ENCODE measurements at regions not wholly inside any gene's neighbourhood (a gene's known extent, or its start where the extent isn't known, plus 50 kb on each side); places are given as distances from the start of the nearest gene placed in this dataset.
A peak's percentile ranks its signal among the peaks of the same experiment; 100 is the strongest.

DNA sequence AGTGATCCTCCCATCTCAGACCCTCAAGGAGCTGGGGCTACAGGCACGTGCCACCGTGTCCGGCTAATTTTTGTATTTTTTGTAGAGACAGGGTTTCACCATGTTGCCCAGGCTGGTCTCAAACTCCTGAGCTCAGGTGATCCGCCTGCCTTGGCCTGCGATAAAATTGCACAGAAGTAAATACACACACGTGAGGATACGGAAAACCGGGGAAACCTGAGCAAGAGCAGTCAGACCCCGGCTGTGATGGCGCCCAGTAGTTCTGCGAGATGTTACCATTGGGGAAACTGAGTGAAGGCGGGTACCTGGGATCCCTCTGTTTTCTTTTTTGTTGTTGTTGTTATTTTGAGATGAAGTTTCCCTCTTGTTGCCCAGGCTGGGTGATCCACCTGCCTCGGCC lies 114.9 kb downstream of the C9orf50 start:
- DNase-seq (ENCODE audit: low read depth in 2 of 2), result no peak

GRCh38 chr9:129505270-129505902 lies 115.5 kb downstream of the C9orf50 start:
- DNase-seq (ENCODE audit: low read depth in 2 of 2), result no peak

DNA sequence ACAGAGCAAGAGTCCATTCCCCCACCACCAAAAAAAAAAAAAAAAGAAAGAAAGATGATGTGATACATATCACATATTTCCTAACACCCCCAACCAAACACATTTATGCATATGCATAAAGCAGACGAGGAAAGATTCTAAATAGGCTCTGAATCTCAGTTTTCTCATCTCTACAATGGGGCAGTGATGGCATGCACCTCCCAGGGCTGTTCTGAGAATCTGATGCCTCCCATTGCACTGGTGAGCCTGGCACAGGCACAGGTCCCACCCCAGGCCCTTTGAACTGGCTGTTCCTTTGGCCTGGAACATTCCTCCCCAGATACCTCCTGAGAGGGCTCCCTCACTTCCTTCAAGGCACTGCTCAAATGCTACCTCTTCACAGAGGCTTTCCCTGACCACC lies 116.5 kb downstream of the C9orf50 start:
- DNase-seq (ENCODE audit: low read depth in 2 of 2), result no peak

DNA sequence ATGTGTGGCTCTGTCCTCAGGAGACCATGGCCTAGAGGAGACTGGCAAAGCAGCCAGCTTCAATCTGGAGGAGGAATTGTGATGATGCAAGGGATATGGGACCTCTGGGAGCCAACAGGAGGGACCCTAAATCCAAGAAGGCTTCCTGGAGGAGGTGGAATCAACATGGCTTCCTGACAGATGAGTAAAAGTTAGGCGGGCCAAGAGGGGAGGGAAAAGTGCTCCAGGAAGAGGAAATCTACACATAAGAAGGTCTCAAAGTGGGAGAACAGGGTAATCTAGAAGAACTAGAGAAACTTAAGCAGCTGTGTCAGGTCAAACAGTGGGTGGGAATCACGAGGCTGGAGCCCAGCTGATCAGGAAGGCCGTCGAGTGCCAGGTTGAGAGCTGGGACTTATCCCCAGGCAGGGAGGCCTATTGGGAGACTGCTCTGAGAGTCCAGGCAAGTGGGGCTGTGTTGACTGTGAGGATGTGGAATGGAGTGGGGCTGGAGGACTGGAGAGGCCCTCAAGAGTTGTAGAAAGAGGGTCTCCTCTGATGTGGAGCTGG lies 119.1 kb downstream of the C9orf50 start:
- no peak for DNase-seq (ENCODE audit: low read depth in 2 of 2)

DNA sequence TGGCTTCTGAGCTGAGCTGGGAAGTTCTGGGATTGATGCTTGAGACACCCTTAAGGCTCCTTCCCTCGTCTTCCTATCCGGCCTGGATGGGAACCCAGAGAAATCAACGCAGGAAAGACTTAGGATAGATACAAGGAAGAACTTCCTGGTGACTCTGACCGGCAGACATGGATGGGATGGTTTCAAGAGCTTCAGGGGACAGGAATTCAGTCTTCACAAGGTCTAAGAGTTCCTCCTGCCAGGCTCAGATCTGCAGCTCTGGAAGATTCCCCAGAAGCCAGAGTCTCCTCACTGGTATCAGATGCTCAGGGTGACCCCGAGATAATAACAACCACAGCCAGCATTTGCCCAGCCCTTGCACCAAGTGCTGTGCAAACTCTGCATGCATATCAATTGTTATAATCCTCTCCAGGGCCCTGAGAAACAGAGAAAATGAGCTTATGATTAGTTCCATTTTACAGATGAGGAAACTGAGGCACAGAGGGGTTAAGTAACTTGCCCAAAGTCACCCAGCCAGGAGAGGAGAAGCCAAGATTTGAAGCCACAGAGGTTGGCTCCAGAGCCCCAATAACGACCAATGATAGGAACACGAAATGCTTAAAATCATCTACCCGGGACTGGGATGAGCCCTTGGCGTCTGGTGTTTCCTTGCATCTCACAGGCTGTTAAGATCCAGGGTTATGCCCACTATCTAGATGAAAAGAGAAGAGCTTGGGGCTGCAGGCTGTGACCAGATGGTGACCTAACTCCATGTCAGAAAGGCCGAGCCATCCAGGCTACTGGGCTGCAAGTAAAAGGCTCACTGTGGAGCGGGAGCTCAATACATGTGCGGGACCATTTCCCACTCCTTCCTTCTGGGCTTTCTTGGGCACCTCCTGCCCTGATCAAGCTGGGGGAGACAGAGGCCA lies 119.8 kb downstream of the C9orf50 start:
- no peak for DNase-seq (ENCODE audit: low read depth in 2 of 2)

GRCh38 chr9:129500161-129500862 lies 120.6 kb downstream of the C9orf50 start:
- no peak for DNase-seq (ENCODE audit: low read depth in 2 of 2)

DNA sequence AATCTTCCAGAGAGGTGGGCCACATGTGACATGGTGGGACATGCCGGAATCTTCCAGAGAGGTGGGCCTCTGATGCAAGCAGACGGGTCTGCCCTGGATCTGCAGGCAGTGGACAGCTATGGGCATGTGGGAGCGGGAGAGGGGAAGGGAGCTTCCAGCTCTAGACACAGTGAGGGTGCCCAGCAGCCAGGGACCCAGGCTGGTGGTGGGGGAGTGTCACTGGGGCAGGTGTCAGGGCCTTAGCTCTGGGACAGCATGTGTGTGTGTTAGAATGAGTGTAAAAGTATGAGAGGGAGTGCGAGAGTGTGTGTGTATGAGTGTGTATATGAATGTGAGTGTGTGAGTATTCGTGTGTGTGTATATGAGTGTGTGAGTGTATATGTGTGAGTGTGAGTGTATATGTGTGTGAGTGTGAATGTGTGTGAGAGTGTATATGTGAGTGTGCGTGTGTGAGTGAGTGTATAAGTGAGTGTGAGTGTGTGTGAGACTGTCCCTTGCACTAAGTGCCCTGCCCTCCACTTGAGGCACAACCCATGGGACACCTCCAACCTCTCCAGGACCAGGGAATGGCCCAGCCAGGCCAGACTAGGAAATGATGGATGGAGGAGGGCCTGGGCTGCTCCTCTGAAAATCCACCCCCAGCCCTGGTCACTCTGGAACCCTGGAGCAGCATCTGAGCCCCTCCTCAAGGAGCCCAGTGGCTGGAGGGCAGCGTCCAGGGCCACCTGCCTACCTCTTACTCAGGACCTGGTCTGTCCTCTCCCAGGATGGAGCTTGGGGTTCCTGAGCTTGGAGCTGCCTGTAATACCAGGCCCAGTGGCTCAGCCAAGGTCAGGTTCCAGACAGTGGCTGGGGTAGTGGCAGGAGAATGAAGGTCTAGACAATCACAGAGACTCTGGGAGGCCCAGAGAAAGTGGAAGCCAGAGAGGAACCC lies 122.2 kb downstream of the C9orf50 start:
- DNase-seq (ENCODE audit: low read depth in 2 of 2), result no peak

DNA sequence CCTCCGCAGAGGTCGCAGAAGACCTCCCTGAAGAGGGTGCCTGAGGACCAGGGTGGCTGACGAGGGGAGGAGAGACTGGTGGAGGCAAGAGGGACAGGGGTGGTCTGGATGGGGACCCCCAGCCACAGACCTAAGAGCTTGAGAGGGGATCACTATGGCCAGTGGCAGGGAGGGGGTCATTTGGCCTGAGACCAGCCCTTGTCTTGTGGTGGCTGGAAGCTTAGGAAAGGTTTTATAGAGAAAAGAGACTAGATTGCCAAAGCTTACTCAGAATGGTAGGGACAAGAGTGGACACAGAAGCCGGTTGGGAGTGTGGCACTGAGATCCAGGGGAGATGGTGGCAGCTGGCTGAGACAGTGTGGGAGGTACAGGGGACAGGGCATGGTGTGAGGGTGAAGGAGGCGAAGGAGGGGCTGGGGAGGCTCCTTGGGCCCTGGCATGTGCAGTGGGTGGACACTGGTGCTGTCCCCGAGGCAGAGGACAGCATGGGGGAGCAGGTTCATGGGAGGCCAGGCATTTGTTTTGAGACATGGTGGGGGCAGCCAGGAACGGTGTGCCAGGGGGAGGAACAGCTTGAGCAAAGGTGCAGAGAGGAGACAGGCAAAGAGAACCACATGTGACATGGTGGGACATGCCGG lies 123.0 kb downstream of the C9orf50 start:
- DNase-seq (ENCODE audit: low read depth in 2 of 2), result no peak

DNA sequence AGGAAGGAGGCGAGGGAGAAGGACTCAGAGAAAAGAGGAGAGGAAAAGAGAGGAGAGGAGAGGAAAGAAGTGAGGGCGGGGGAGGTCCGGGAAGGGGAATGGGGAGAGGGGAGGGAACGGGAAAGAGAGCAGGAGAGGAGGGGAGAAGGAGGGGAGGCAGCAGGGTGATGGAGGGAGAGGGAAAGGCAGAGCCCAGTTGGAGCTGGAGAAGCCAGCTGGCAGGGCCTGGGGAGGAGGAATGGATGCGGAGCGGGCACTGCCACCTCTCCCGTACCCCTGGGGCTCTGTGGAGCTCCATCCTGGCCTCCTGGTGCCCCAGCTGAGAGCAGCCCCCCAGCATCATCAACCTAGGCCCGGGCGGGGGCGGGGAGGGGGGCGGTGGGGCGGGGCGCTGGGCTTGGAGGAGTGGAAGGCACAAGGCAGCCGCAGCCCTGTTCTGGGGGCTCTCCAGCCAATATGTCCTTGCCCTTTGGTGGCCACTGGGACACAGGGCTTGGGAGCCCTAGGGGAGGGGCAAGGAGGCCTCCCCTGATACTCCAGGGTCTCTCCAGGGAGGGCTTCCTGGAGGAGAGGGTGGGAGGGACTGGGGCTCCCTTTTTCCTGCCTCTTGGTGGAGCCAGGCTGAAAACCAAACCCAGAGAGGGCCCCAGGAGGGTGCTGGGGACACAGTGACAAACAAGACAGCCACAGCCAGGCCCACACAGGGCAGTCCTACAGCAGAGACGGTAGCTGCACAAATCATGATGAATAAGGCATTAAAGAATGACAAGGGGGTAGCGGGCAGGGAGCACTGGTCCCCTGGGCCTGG lies 123.7 kb downstream of the C9orf50 start:
- DNase-seq (ENCODE audit: low read depth in 2 of 2), result no peak

- peak; percentile 63 to 93 for DNase-seq (ENCODE audit: low read depth in 2 of 2)
Measured at GRCh38 chr9:129496473-129497004, 124.4 kb downstream of the C9orf50 start.

GRCh38 chr9:129495620-129496472 lies 125.1 kb downstream of the C9orf50 start:
- peak; percentile 71 to 91 for DNase-seq (ENCODE audit: low read depth in 2 of 2)

- DNase-seq (ENCODE audit: low read depth in 2 of 2), result no peak
Measured at GRCh38 chr9:129494113-129494789, 126.7 kb downstream of the C9orf50 start.

GRCh38 chr9:129493706-129494047 lies 127.2 kb downstream of the C9orf50 start:
- no peak for DNase-seq (ENCODE audit: low read depth in 2 of 2)

DNA sequence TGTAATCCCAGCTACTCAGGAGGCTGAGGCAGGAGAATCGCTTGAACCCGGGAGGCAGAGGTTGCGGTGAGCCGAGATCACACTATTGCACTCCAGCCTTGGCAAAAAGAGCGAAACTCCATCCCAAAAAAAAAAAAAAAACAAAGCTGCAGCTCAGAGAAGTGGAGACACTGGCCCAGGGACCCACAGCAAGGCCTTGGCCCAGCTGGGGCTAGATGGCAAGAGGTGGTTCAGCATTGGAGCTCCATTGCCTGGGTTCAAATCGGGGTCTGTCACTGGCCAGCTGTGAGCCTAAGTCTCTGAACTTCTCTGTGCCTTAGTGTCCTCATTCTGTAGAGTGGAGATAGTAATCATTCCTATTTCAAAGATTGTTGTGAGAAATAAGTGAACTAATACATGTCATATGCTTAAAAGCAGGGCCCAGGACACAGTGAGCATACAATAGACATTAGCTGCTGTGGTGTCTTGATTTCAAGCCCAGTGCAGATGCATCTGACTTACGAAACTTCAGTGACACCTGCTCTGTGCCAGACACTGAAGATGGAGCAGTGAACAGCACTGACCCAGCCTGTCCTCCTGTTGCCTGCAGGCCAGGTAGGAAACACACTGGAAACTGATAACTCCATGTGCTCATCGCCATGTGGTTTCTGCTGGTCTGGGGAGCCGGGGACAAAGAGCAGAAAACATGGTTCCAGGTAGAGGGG lies 127.7 kb downstream of the C9orf50 start:
- no peak for DNase-seq (ENCODE audit: low read depth in 2 of 2)

- DNase-seq (ENCODE audit: low read depth in 2 of 2), result peak; percentile 65 to 67
Measured at GRCh38 chr9:129491487-129491855, 129.4 kb downstream of the C9orf50 start.

DNA sequence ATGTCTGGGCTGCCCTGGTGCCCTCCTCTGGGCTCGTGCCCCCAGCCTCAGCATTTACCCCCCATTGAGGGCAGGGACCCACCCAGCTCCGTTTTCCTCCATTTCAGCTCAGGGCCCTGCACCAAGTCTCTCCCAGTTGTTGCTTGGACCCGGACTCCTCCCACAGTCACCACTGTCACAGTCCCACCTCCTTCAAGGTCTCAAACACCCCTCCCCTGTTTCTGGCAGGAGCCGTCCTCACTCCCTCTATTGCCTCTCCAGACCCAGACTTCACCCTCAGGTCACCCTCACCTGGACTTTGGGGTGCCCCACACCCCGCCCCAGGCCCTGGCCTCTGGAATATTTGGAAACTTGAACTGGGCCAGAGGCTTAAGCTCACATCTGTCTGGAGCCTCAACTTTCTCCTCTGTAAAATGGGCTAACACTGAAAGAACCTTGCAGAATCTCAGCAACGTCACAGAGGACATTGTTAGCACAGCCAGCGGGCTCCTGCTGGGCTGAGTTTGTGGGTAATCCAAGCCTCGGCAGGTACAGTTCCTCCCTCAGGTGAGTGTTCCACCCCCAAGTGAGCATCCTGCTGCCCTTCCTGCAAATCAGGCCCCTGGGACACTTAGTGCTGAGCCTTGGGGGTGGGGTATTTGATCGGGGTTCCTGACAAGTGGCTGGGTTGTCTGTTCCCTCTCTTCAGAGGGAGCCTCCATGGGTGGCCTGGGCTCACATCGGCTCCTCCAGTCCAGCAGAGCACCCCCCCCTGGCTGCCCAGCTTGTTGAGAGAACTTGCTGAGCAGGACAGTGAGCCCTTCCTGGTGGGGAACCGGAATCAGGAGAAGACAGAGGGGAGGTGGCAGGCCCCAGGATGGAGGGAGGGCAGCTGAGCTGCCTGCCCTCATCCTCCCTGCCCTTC lies 130.1 kb downstream of the C9orf50 start:
- no peak for DNase-seq (ENCODE audit: low read depth in 2 of 2)
